ENCODE measurements at regions not wholly inside any gene's neighbourhood (a gene's known extent, or its start where the extent isn't known, plus 50 kb on each side); places are given as distances from the start of the nearest gene placed in this dataset.

GRCh38 chr2:33770023-33770422 is 170.9 kb upstream of the FAM98A start:
- Histone ChIP-seq H4K20me1 (ENCODE audit: insufficient read depth, low read length) (no peaks in the 10 kb centered on the region), H3K27ac (ENCODE audit: low read depth in 1 of 2, low read length in 2 of 2) (no peak overlapping the region), H3K27me3 (ENCODE audit: control insufficient read depth in 2 of 2, insufficient read depth in 2 of 2, low read length in 2 of 2) (no peaks in the 10 kb centered on the region), H3K4me2 (replicated peaks; ENCODE audit: extremely low read depth, low read length, poor library complexity, severe bottlenecking) (no peak overlapping the region), H3K9ac (ENCODE audit: insufficient read depth, low read length, poor library complexity, severe bottlenecking) (no peak overlapping the region), H3K4me1 (ENCODE audit: control insufficient read depth in 1 of 2, insufficient read depth in 2 of 2, low read length in 2 of 2) (no peaks in the 10 kb centered on the region), H3K4me3 (replicated peaks in 1 of 3; ENCODE audit: low read depth in 2 of 3, low read length in 3 of 3) (no peak overlapping the region), H3K9me3 (replicated peaks in 1 of 2; ENCODE audit: control insufficient read depth in 1 of 2, insufficient read depth in 1 of 2, low read length in 2 of 2) (no peaks in the 10 kb centered on the region), H3K79me2 (ENCODE audit: insufficient read depth, low read length) (no peaks in the 10 kb centered on the region), H2AFZ (ENCODE audit: insufficient read depth, low read depth, low read length, poor library complexity, severe bottlenecking) (no peak overlapping the region), H3K36me3 (replicated peaks in 1 of 2; ENCODE audit: control insufficient read depth in 1 of 2, insufficient read depth in 2 of 2, low read length in 2 of 2) (no peaks in the 10 kb centered on the region)
- Mint-ChIP-seq H3K27ac (no peak overlapping the region), H3K4me3 (no peak overlapping the region), H3K36me3 (no peaks in the 10 kb centered on the region), H3K4me1 (no peaks in the 10 kb centered on the region), H3K27me3 (ENCODE audit: low read depth in 3 of 3) (peaks cover 1 to 4% (median 2%) of the 10 kb centered on the region in 3 donors), H3K9me3 (peaks cover 0 to 4% (median 0%) of the 10 kb centered on the region in 7 donors)
- no peak for DNase-seq
- intact Hi-C loops (cut with micrococcal nuclease): no loop called here
- TF ChIP-seq CTCF (IDR thresholded peaks at IDR 0.05): no peak
- 96% methylated on average over 2 of the region's 2 CpGs for WGBS (ENCODE audit: insufficient coverage)

GRCh38 chr2:33766175-33766574 is 167.1 kb upstream of the FAM98A start:
- no peak for TF ChIP-seq CTCF (IDR thresholded peaks at IDR 0.05)
- Histone ChIP-seq H3K27me3 (ENCODE audit: control insufficient read depth in 2 of 2, insufficient read depth in 2 of 2, low read length in 2 of 2) (no peaks in the 10 kb centered on the region), H3K4me3 (replicated peaks in 1 of 3; ENCODE audit: low read depth in 2 of 3, low read length in 3 of 3) (no peak overlapping the region), H4K20me1 (ENCODE audit: insufficient read depth, low read length) (no peaks in the 10 kb centered on the region), H3K4me2 (replicated peaks; ENCODE audit: extremely low read depth, low read length, poor library complexity, severe bottlenecking) (no peak overlapping the region), H3K79me2 (ENCODE audit: insufficient read depth, low read length) (no peaks in the 10 kb centered on the region), H2AFZ (ENCODE audit: insufficient read depth, low read depth, low read length, poor library complexity, severe bottlenecking) (no peak overlapping the region), H3K9ac (ENCODE audit: insufficient read depth, low read length, poor library complexity, severe bottlenecking) (no peak overlapping the region), H3K36me3 (replicated peaks in 1 of 2; ENCODE audit: control insufficient read depth in 1 of 2, insufficient read depth in 2 of 2, low read length in 2 of 2) (no peaks in the 10 kb centered on the region), H3K4me1 (ENCODE audit: control insufficient read depth in 1 of 2, insufficient read depth in 2 of 2, low read length in 2 of 2) (no peaks in the 10 kb centered on the region), H3K9me3 (replicated peaks in 1 of 2; ENCODE audit: control insufficient read depth in 1 of 2, insufficient read depth in 1 of 2, low read length in 2 of 2) (no peaks in the 10 kb centered on the region), H3K27ac (ENCODE audit: low read depth in 1 of 2, low read length in 2 of 2) (no peak overlapping the region)
- no peaks in the 10 kb centered on the region for H3K36me3 Mint-ChIP-seq
- H3K9me3 Mint-ChIP-seq: peaks cover 0 to 14% (median 3%) of the 10 kb centered on the region in 7 donors
- no peak overlapping the region for H3K27ac Mint-ChIP-seq
- intact Hi-C loops (cut with micrococcal nuclease): no loop called here
- DNase-seq: no peak
- 80% methylated on average over 1 of the region's 4 CpGs for WGBS (ENCODE audit: insufficient coverage)
- H3K4me3 Mint-ChIP-seq: no peak overlapping the region
- H3K27me3 Mint-ChIP-seq (ENCODE audit: low read depth in 3 of 3): peaks cover 2 to 4% (median 2%) of the 10 kb centered on the region in 3 donors
- H3K4me1 Mint-ChIP-seq: no peaks in the 10 kb centered on the region

Data from CD14-positive monocyte (primary cell).